A673 (cell line): ENCODE measurements at regions not wholly inside any gene's neighbourhood (a gene's known extent, or its start where the extent isn't known, plus 50 kb on each side); places are given as distances from the start of the nearest gene placed in this dataset.

ENCODE experiments used
- BruUV-seq: library from RNA; stranded (reverse); fragments of 400-500 nt; replicated peaks from 2 replicates; lab custom pipeline; 2021; lab: Mats Ljungman, UMichigan
- CTCF ChIA-PET: fragments of 300-600 bp; sonication (Branson Sonifier 250); formaldehyde crosslinking; loops from one replicate; lab custom pipeline; 2022; ENCODE audit warnings: antibody characterized with exemption; lab: Charles Lee
- POLR2A ChIA-PET: fragments of 300-600 bp; sonication (Branson Sonifier 250); formaldehyde crosslinking; loops from one replicate; lab custom pipeline; 2022; ENCODE audit warnings: antibody characterized with exemption; ENCODE audit not compliant: low non-redundant PET; lab: Charles Lee
- DNase-seq: peaks from one replicate; pipeline ENCODE4 v3.0.0-alpha.2; 2015; ENCODE audit warnings: low spot score
- H3K27ac ChIP-seq: fragments of 200-600 bp; sonication (generic); 2 replicates; pipeline ENCODE4 v1.5.1; 2016; ENCODE audit warnings: mixed run types, low read depth, mild to moderate bottlenecking, mixed read lengths, antibody characterized with exemption, low read length; ENCODE audit not compliant: poor library complexity, severe bottlenecking
- H3K27me3 ChIP-seq: fragments of 200-600 bp; sonication (generic); replicated peaks from 2 replicates; pipeline ENCODE4 v1.6.1; 2017; ENCODE audit warnings: mixed run types, low read depth, mild to moderate bottlenecking, mixed read lengths, antibody characterized with exemption, low read length; ENCODE audit not compliant: insufficient read depth, poor library complexity
- H3K36me3 ChIP-seq: fragments of 200-600 bp; sonication (generic); 2 replicates; pipeline ENCODE4 v1.6.1; 2016; ENCODE audit warnings: mixed run types, mild to moderate bottlenecking, mixed read lengths, antibody characterized with exemption, low read length; ENCODE audit not compliant: insufficient read depth, poor library complexity, severe bottlenecking
- H3K4me1 ChIP-seq: fragments of 200-600 bp; sonication (generic); 2 replicates; pipeline ENCODE4 v1.6.1; 2017; ENCODE audit warnings: mixed run types, mild to moderate bottlenecking, mixed read lengths, antibody characterized with exemption, low read length; ENCODE audit not compliant: insufficient read depth, poor library complexity, severe bottlenecking
- H3K4me3 ChIP-seq: fragments of 200-600 bp; sonication (generic); 2 replicates; pipeline ENCODE4 v1.5.1; 2016; ENCODE audit warnings: low read depth, mixed run types, mild to moderate bottlenecking, mixed read lengths, low read length; ENCODE audit not compliant: poor library complexity, severe bottlenecking
- H3K9me3 ChIP-seq: fragments of 200-600 bp; sonication (generic); 2 replicates; pipeline ENCODE4 v1.6.1; 2016; ENCODE audit warnings: mixed run types, low read depth, mild to moderate bottlenecking, mixed read lengths, antibody characterized with exemption, low read length; ENCODE audit not compliant: poor library complexity, severe bottlenecking
- EZH2 ChIP-seq: fragments of 200-600 bp; sonication (generic); IDR thresholded peaks from 2 replicates; pipeline ENCODE4 v1.6.1; 2017; ENCODE audit warnings: borderline replicate concordance, low read depth, mild to moderate bottlenecking, mixed read lengths, antibody characterized with exemption, low read length; ENCODE audit not compliant: poor library complexity, severe bottlenecking
- intact Hi-C: fragments of 100-400 bp; cut with micrococcal nuclease; formaldehyde crosslinking; loops from one replicate; pipeline ENCODE4 v1.10.0; 2022; ENCODE audit not compliant: unreplicated experiment
- TF ChIP-seq, protein P1 (sequence below): fragments of 300-800, 200-600 bp; sonication (generic); conservative IDR thresholded peaks from 2 replicates; pipeline ENCODE4 v1.5.1; 2017; ENCODE audit warnings: low read depth, mild to moderate bottlenecking, antibody characterized with exemption, low read length, moderate library complexity, mixed read lengths

DNA sequence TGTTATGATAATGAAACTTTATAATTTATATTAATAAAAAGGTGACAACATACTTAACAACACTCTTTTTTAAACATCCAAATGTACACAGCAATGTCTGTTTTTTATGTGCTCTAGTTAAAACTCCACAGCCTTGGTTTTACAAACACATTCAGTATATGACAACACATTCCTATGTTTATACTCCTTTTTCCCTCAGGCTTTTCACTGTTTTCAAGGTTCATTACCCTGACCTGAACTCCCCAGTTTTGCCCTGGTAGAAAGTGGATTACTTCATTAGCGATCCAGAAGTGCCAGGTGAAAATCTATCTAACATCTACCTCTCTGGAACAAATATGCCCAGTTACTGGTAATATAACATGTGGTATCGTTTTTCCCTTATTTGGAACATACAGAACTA lies 340.2 kb upstream of the DDHD1 start:
- intact Hi-C loops = no loop called here
- POLR2A ChIA-PET = no interaction called here

DNA sequence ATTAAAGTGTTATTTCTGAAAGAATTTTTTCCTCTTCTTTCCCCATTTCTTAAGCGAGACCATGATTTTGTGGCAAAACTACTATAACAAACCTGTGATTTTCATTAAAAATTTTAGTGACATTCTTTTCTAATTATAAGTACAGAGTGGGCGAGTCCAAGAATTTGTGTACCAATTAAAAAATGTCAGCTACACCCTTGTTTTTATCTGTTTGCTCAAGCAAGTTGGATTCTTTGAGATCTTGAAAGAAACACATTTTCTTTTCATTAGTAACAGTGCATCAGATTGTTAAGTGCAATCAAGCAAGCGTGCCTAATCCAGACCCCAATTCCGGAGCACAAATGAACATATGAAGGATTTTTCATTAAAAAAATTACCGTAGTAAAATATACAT lies 338.8 kb upstream of the DDHD1 start:
- Histone ChIP-seq H3K36me3 (no peaks in the 10 kb centered on the region), H3K4me3 (no peak overlapping the region), H3K27ac (no peak overlapping the region), H3K9me3 (no peaks in the 10 kb centered on the region), H3K4me1 (no peaks in the 10 kb centered on the region), H3K27me3 (peaks cover 22% of the 10 kb centered on the region)
- TF ChIP-seq, protein P1, sequence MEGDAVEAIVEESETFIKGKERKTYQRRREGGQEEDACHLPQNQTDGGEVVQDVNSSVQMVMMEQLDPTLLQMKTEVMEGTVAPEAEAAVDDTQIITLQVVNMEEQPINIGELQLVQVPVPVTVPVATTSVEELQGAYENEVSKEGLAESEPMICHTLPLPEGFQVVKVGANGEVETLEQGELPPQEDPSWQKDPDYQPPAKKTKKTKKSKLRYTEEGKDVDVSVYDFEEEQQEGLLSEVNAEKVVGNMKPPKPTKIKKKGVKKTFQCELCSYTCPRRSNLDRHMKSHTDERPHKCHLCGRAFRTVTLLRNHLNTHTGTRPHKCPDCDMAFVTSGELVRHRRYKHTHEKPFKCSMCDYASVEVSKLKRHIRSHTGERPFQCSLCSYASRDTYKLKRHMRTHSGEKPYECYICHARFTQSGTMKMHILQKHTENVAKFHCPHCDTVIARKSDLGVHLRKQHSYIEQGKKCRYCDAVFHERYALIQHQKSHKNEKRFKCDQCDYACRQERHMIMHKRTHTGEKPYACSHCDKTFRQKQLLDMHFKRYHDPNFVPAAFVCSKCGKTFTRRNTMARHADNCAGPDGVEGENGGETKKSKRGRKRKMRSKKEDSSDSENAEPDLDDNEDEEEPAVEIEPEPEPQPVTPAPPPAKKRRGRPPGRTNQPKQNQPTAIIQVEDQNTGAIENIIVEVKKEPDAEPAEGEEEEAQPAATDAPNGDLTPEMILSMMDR = no peak
- TF ChIP-seq EZH2 = no peak
- ChIA-PET CTCF (no interaction called here), POLR2A (no interaction called here)
- intact Hi-C loops = no loop called here
- BruUV-seq = no TSS peak
- DNase-seq = no peak

More for the DNA sequence above, 340.2 kb upstream of the DDHD1 start:
- Histone ChIP-seq H3K27ac (no peak overlapping the region), H3K4me1 (no peaks in the 10 kb centered on the region), H3K27me3 (peaks cover 22% of the 10 kb centered on the region), H3K9me3 (no peaks in the 10 kb centered on the region), H3K36me3 (no peaks in the 10 kb centered on the region), H3K4me3 (no peak overlapping the region)
- CTCF ChIA-PET = no interaction called here
- no peak for DNase-seq
- TF ChIP-seq, protein P1 = no peak
- no peak for TF ChIP-seq EZH2
- BruUV-seq = no TSS peak

DNA sequence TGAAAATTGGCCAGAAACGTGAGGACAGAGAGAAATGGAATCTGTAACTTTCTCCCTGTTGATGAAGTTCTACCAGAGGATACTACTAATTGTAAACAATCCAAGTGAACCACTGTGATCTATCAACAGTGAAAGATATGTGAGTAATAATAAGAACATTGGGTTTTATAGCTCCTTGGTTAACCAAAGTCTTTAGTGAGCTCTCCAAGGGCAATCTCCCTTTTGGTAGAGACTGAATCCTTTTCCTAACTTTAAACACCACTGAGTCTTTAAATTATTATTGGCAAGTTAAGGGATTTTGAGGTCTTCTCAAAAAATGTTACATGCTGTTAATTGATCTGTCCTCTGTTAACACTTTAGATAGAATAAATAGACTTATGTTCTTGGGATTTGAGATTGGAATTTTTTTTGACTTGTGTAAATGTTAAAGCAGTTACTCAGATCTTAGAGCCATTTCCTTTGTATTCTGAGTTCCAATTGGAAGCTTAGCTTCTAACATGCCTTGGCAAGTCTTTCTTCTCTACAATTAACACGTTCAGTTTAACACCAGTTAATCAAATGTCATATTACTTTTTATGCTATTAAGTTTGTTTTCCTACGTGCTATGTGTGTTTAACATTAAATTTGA lies 338.2 kb upstream of the DDHD1 start:
- H3K27ac ChIP-seq = no peak overlapping the region
- no peak for DNase-seq
- H3K4me3 ChIP-seq = no peak overlapping the region
- intact Hi-C loops = no loop called here
- H3K4me1 ChIP-seq = no peaks in the 10 kb centered on the region
- CTCF ChIA-PET = no interaction called here
- POLR2A ChIA-PET = no interaction called here
- H3K36me3 ChIP-seq = no peaks in the 10 kb centered on the region
- no TSS peak for BruUV-seq
- TF ChIP-seq, protein P1 = no peak
- no peak for TF ChIP-seq EZH2
- peaks cover 22% of the 10 kb centered on the region for H3K27me3 ChIP-seq
- no peaks in the 10 kb centered on the region for H3K9me3 ChIP-seq
